Caco-2 (cell line): ENCODE measurements at regions not wholly inside any gene's neighbourhood (a gene's known extent, or its start where the extent isn't known, plus 50 kb on each side); places are given as distances from the start of the nearest gene placed in this dataset.

Source experiments
- BruUV-seq: library from RNA; stranded (reverse); fragments of 400-500 nt; replicated peaks from 2 replicates; lab custom pipeline; 2021; lab: Mats Ljungman, UMichigan
- CTCF ChIA-PET: fragments of 300-600 bp; sonication (Branson Sonifier 250); formaldehyde crosslinking; loops from one replicate; lab custom pipeline; 2022; ENCODE audit warnings: antibody characterized with exemption; lab: Charles Lee
- POLR2A ChIA-PET: fragments of 300-600 bp; sonication (Branson Sonifier 250); formaldehyde crosslinking; loops from one replicate; lab custom pipeline; 2022; ENCODE audit warnings: antibody characterized with exemption; lab: Charles Lee
- DNase-seq, 2 experiments: peaks; one replicate each; pipeline versions ENCODE4 v3.0.0 to v3.0.0-alpha.2; 2020 to 2022
- H3K27me3 ChIP-seq: replicated peaks from 2 replicates; pipeline ENCODE4 v1.6.0; 2011; ENCODE audit warnings: low read length; ENCODE audit not compliant: control insufficient read depth, insufficient read depth
- H3K36me3 ChIP-seq: 2 replicates; pipeline ENCODE4 v1.5.1; 2011; ENCODE audit warnings: low read length; ENCODE audit not compliant: control insufficient read depth, insufficient read depth
- H3K4me1 ChIP-seq: fragments of 250-450 bp; sonication (Bioruptor Pico); 2 replicates; pipeline ENCODE4 v1.5.1; 2020; ENCODE audit warnings: mild to moderate bottlenecking
- H3K4me3 ChIP-seq: 2 replicates; pipeline ENCODE4 v1.5.1; 2011; ENCODE audit warnings: low read depth, mild to moderate bottlenecking, control low read depth, low read length
- H3K9me3 ChIP-seq: fragments of 250-450 bp; sonication (Bioruptor Pico); 2 replicates; pipeline ENCODE4 v1.5.1; 2020; ENCODE audit warnings: mild to moderate bottlenecking, moderate library complexity
- H3K27ac Mint-ChIP-seq: one replicate; pipeline ENCODE4 v1.8.0; 2022; ENCODE audit warnings: mixed read lengths; ENCODE audit not compliant: unreplicated experiment
- H3K27me3 Mint-ChIP-seq: one replicate; pipeline ENCODE4 v1.8.0; 2022; ENCODE audit warnings: mixed read lengths; ENCODE audit not compliant: insufficient read depth, unreplicated experiment
- H3K36me3 Mint-ChIP-seq: one replicate; pipeline ENCODE4 v1.8.0; 2022; ENCODE audit warnings: mild to moderate bottlenecking, mixed read lengths; ENCODE audit not compliant: insufficient read depth, unreplicated experiment
- H3K4me1 Mint-ChIP-seq: one replicate; pipeline ENCODE4 v1.8.0; 2022; ENCODE audit warnings: low read depth, mixed read lengths; ENCODE audit not compliant: unreplicated experiment
- H3K4me3 Mint-ChIP-seq: one replicate; pipeline ENCODE4 v1.8.0; 2022; ENCODE audit warnings: mild to moderate bottlenecking, moderate library complexity, mixed read lengths; ENCODE audit not compliant: unreplicated experiment
- H3K9me3 Mint-ChIP-seq: one replicate; pipeline ENCODE4 v1.8.0; 2022; ENCODE audit warnings: mixed read lengths; ENCODE audit not compliant: unreplicated experiment
- intact Hi-C: fragments of 100-400 bp; cut with micrococcal nuclease; formaldehyde crosslinking; loops from one replicate; pipeline ENCODE4 v1.10.0; 2022; ENCODE audit not compliant: unreplicated experiment
- TF ChIP-seq, protein P1 (sequence below), 2 experiments: fragments of 200-600 bp in 1 of 2; IDR thresholded peaks; 1 replicate in 1 of 2; 2 replicates in 1 of 2; pipeline versions ENCODE4 v1.5.1 to v1.8.0; 2011 to 2022; ENCODE audit warnings: antibody characterized with exemption in 1 of 2, control low read depth in 1 of 2, inconsistent platforms in 1 of 2, low read depth in 1 of 2, low read length in 1 of 2, mild to moderate bottlenecking in 1 of 2, moderate library complexity in 1 of 2; ENCODE audit not compliant: insufficient read depth in 1 of 2, severe bottlenecking in 1 of 2, unreplicated experiment in 1 of 2

DNA sequence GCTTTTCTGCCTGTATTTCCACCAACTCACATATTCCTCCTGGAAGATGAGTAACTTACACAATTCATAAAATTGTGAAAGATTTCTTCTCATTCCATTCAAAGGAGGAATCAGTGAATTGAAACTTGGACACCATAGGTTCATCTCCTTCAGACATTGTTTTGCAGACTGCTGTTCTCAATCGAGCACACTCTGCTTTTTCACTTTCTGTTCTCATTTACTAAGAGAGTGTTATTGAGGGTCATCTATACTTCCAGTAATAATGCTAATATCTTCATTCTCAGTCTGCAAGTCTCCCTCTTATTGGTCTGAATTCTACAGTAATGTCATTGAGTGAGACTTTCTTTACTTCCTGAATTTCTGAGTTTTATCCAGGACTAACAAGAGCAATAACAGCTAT, 67.5 kb upstream of the FUT9 start:
- H3K4me1 ChIP-seq: no peaks in the 10 kb centered on the region
- TF ChIP-seq, protein P1, sequence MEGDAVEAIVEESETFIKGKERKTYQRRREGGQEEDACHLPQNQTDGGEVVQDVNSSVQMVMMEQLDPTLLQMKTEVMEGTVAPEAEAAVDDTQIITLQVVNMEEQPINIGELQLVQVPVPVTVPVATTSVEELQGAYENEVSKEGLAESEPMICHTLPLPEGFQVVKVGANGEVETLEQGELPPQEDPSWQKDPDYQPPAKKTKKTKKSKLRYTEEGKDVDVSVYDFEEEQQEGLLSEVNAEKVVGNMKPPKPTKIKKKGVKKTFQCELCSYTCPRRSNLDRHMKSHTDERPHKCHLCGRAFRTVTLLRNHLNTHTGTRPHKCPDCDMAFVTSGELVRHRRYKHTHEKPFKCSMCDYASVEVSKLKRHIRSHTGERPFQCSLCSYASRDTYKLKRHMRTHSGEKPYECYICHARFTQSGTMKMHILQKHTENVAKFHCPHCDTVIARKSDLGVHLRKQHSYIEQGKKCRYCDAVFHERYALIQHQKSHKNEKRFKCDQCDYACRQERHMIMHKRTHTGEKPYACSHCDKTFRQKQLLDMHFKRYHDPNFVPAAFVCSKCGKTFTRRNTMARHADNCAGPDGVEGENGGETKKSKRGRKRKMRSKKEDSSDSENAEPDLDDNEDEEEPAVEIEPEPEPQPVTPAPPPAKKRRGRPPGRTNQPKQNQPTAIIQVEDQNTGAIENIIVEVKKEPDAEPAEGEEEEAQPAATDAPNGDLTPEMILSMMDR (IDR thresholded peaks at IDR 0.05; ENCODE audit: insufficient read depth in 1 of 2, low read depth in 1 of 2, low read length in 1 of 2, severe bottlenecking in 1 of 2, unreplicated experiment in 1 of 2): no peak
- H3K4me3 Mint-ChIP-seq: no peak overlapping the region
- H3K27me3 Mint-ChIP-seq: no peaks in the 10 kb centered on the region
- intact Hi-C loops: no loop called here
- POLR2A ChIA-PET: no interaction called here
- H3K9me3 ChIP-seq: peaks cover 4% of the 10 kb centered on the region; the same call in 1 of the 2 replicates
- H3K36me3 ChIP-seq: no peaks in the 10 kb centered on the region
- no peaks in the 10 kb centered on the region for H3K27me3 ChIP-seq
- H3K4me1 Mint-ChIP-seq: no peaks in the 10 kb centered on the region
- no peaks in the 10 kb centered on the region for H3K9me3 Mint-ChIP-seq
- BruUV-seq: no TSS peak
- DNase-seq: no peak
- H3K36me3 Mint-ChIP-seq: no peaks in the 10 kb centered on the region
- no peak overlapping the region for H3K4me3 ChIP-seq
- CTCF ChIA-PET: no interaction called here
- no peak overlapping the region for H3K27ac Mint-ChIP-seq

DNA sequence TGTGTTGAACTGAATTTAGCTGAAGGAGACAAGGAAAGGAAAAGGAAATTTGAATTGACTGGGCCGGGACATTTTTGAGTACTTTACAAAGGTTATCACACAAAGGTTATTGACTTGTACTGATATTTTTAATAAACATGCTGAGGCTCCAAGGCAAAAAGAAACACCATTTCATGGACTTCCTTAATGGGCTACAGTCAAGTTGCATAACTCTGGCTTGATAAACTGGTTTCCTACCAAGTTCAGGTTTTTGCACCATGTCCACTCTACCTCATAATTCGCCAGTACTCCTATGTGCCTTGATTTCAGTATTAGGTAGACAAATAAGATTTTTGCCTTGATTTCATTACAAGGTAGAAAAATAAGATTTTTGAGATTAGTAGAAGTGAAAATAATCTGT, 65.8 kb upstream of the FUT9 start:
- Mint-ChIP-seq H3K4me3 (no peak overlapping the region), H3K27ac (no peak overlapping the region), H3K9me3 (no peaks in the 10 kb centered on the region), H3K4me1 (no peaks in the 10 kb centered on the region), H3K36me3 (no peaks in the 10 kb centered on the region), H3K27me3 (no peaks in the 10 kb centered on the region)
- H3K4me1 ChIP-seq: no peaks in the 10 kb centered on the region
- TF ChIP-seq, protein P1 (IDR thresholded peaks at IDR 0.05; ENCODE audit: insufficient read depth in 1 of 2, low read depth in 1 of 2, low read length in 1 of 2, severe bottlenecking in 1 of 2, unreplicated experiment in 1 of 2): no peak
- no peak overlapping the region for H3K4me3 ChIP-seq
- CTCF ChIA-PET: no interaction called here
- H3K36me3 ChIP-seq: no peaks in the 10 kb centered on the region
- no peak for DNase-seq
- no peaks in the 10 kb centered on the region for H3K27me3 ChIP-seq
- no TSS peak for BruUV-seq
- H3K9me3 ChIP-seq: peaks cover 4% of the 10 kb centered on the region; the same call in 1 of the 2 replicates
- intact Hi-C loops: no loop called here
- POLR2A ChIA-PET: no interaction called here

DNA sequence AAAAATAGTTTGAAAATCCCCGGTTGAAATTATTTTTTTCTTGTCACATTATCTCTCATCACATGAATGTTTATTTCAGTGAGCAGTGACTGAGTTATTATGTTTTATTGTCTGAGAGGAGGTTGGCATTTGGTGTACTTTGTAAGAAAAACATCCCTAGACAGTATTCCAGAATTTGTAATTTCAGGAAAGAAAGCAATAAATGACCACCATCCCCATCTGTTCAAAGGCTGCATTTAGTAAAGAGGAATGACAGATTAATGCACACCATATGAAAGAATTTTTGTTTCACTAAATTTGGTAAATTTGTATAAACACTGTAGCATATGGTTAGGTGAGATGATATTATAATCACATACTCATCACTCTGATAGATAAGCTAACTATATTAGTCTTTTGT, 57.1 kb upstream of the FUT9 start:
- Histone ChIP-seq H3K27me3 (no peaks in the 10 kb centered on the region), H3K4me1 (no peaks in the 10 kb centered on the region), H3K36me3 (no peaks in the 10 kb centered on the region), H3K4me3 (no peak overlapping the region), H3K9me3 (no peaks in the 10 kb centered on the region)
- Mint-ChIP-seq H3K9me3 (no peaks in the 10 kb centered on the region), H3K36me3 (no peaks in the 10 kb centered on the region), H3K27ac (no peak overlapping the region), H3K4me1 (no peaks in the 10 kb centered on the region), H3K4me3 (no peak overlapping the region), H3K27me3 (no peaks in the 10 kb centered on the region)
- BruUV-seq: no TSS peak
- TF ChIP-seq, protein P1 (IDR thresholded peaks at IDR 0.05; ENCODE audit: insufficient read depth in 1 of 2, low read depth in 1 of 2, low read length in 1 of 2, severe bottlenecking in 1 of 2, unreplicated experiment in 1 of 2): no peak
- intact Hi-C loops: no loop called here
- POLR2A ChIA-PET: no interaction called here
- CTCF ChIA-PET: no interaction called here
- no peak for DNase-seq
